CMK (cell line): ENCODE measurements at regions not wholly inside any gene's neighbourhood (a gene's known extent, or its start where the extent isn't known, plus 50 kb on each side); places are given as distances from the start of the nearest gene placed in this dataset.

Source experiments
- DNase-seq: peaks from one replicate; pipeline ENCODE4 v3.0.0-alpha.2; 2010; ENCODE audit warnings: low read depth

DNA sequence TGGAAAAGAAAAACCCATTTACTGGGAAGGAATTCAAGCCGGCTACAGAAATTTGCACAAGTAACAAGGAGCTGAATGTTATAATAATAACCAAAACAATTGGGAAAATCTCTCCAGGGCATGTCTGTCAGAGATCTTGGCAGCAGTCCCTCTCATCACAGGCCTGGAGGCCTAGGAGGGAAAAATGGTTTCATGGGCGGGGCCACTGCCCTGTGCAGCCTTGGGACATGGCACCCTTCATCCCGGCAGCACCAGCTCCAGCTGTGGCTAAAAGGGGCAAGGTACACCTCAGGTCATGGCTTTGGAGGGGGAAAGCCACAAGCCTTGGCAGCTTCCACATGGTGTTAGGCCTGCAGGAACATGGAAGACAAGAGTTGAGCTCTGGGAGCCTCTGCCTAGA is 513.1 kb upstream of the CNKSR2 start:
- DNase-seq: no peak

GRCh38 chrX:20857746-20858145 is 516.5 kb upstream of the CNKSR2 start:
- no peak for DNase-seq

DNA sequence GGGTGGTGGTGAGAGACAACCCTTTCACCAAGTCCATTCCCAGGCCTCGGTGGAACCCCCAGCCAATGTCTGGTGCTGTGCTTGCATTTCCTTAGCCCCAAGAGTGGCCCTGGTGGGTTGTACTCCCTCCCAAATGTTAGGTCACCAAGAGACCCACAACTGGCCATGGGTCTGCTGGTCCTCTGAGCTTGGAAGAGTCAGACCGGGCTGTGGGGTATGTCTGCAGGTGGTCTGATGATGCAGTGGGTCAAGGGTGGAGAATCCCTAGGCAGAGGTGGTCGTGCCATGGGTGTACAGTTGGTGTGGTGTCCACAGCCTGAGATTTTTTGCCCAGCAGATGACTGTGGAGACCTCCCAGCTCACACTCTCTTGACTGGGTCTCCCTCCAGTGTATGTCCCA is 535.7 kb upstream of the CNKSR2 start:
- no peak for DNase-seq

- no peak for DNase-seq
These were observed 544.3 kb upstream of the CNKSR2 start for GRCh38 chrX:20829665-20830491.

- DNase-seq: no peak
These were observed 548.2 kb upstream of the CNKSR2 start for GRCh38 chrX:20825984-20826383.

- no peak for DNase-seq
These were observed 537.3 kb upstream of the RPS6KA3 start for GRCh38 chrX:20803971-20804370.

- DNase-seq: no peak
These were observed 535.3 kb upstream of the RPS6KA3 start for GRCh38 chrX:20802036-20802435.

GRCh38 chrX:20796450-20796849 is 529.7 kb upstream of the RPS6KA3 start:
- no peak for DNase-seq

DNA sequence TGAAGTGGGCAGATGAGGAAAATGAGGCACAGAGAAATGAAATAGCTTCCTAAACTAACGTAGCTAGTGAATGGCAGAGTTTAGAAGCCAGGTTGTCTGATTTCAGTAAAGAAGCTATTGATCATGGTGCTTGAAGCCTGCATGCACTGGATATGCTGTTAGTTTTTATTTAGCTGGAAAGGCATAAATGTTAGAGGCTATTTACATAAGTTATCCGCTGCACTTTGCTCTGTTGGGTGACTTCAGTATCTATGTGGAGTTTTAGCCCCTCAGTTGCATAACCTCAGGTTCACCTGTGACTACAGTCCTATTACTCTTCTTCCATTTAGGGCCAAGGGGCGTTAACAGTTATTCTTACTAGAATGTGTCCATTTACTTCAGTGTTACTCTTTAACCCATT is 522.4 kb upstream of the RPS6KA3 start:
- DNase-seq: no peak

GRCh38 chrX:20767346-20767745 is 500.6 kb upstream of the RPS6KA3 start:
- no peak for DNase-seq

GRCh38 chrX:20756585-20756984 is 489.9 kb upstream of the RPS6KA3 start:
- DNase-seq: no peak

GRCh38 chrX:20753076-20753475 is 486.4 kb upstream of the RPS6KA3 start:
- no peak for DNase-seq

- no peak for DNase-seq
These were observed 480.0 kb upstream of the RPS6KA3 start for GRCh38 chrX:20746690-20747089.

GRCh38 chrX:20743046-20743445 is 476.3 kb upstream of the RPS6KA3 start:
- DNase-seq: no peak

DNA sequence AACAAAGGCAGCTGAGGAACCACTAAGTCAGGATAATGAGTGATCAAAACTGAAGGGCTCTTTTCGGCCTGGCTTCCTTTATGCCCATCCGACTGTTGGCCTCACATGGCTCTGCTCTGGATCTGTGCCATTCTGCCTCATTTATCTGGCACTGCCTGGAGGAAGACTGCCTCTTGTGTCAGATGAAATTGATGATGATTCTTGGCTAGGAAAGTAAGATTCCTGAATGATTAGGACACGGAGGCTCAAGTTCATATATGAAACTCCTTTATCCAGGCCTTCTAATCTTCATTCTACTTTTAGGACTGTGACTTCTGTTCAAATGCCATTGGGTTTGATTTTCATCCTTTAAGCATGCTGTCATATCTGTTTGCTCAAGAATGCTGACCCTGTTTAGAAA is 475.4 kb upstream of the RPS6KA3 start:
- DNase-seq: no peak

DNA sequence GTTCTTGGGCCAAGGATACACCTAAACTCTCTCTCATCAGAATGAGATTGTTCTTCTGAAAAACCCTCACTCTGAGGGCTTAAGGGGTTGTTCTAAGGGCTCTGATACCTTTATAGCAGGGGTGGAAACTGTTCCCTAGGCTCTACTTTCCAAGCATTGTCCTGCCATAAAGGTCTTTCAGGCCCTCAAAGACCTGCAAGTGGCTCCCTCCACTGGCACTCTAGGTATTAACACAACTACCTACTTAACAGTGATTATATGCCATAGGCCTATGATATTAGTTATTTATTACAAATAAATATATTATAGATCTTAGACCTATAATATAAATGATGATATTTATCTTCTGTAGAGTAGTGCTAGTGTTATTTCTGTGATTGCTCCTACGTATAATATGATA is 473.7 kb upstream of the RPS6KA3 start:
- DNase-seq: no peak

- DNase-seq: no peak
These were observed 472.5 kb upstream of the RPS6KA3 start for GRCh38 chrX:20739038-20739745.

GRCh38 chrX:20729416-20729815 is 462.7 kb upstream of the RPS6KA3 start:
- DNase-seq: no peak

- no peak for DNase-seq
These were observed 460.7 kb upstream of the RPS6KA3 start for GRCh38 chrX:20727447-20727846.

DNA sequence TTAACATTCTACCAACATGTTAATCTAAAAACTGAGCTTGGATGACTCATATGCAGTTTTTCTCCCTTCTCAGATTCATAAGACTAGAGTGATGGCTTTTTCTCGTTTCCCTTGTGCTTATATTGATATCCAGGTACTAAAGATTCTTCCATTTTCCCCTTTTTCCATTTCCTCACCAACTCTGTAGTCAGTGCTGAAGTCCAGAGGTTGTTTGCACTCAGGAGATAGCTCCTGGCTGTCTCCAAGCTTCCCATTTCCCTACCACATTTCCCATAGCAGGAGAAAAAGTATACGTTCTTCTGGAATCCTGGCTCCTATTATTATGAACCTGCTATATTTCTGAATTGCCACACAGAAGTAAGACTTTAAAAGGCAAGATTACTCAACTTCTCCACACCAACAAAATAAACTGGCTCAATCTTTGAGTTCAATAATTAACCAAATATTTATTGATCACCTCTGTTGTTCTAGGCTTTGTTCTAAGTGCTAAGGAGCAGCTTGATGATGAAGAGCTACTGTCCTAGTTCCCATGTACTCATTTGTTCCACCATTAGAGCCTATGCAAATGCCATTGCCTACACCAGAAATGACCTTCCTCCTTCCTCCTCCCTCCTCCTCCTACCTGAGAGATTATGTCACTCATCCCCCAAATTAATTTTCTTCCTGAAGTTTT is 454.4 kb upstream of the RPS6KA3 start:
- DNase-seq: no peak

DNA sequence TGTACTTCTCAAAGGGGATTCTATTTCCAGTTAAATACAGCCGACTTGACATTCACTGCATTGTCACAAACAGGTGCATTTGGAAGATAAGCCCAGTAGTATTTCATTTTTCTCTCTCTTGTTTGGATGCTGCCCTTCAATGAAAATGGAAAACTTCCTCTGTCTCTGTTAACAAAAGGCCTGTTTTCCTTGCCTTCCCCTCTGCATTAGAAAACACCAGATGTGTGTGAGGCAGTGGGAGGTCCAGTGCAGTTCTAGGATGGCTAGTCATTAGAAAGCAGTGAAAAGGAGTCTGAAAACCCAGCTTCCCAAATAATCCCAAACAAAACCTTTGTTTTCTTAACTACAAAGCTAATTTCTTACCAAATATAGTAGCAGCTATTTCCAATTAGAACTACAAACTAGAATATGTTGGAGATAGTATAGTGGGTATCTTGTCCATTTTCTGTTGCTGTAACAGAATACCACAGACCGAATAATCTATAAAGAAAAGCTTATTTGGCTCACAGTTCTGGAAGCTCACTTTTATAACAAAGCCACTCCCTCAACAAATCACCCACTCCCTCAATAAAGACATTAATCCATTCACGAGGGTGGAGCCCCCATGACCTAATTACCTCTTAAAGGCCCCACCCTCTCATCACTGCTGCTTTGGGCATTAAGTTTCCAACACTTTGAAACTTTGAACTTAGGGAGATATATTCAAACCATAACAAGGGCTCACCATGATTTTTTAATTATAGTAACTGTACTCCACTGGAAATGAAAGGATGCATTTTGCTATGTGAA is 452.1 kb upstream of the RPS6KA3 start:
- DNase-seq: no peak

GRCh38 chrX:20715176-20715575 is 448.5 kb upstream of the RPS6KA3 start:
- DNase-seq: no peak
